Gastrocnemius medialis (tissue), 4 donors: ENCODE measurements at regions not wholly inside any gene's neighbourhood (a gene's known extent, or its start where the extent isn't known, plus 50 kb on each side); places are given as distances from the start of the nearest gene placed in this dataset.

Experiments used
- ATAC-seq, 2 donors: fragments of 150-250 bp; one replicate each; pipeline ENCODE4 v1.9.1; 2016
- DNase-seq, 2 donors: peaks; one replicate each; pipeline ENCODE4 v3.0.0-alpha.2; 2019
- H3K27ac ChIP-seq, 4 donors: fragments of 200-600 bp; sonication (generic); 1 replicate in 1 of 4; 2 replicates in 3 of 4; pipeline ENCODE4 v1.5.1; 2016 to 2018; ENCODE audit warnings: mild to moderate bottlenecking in 2 of 4, moderate library complexity in 1 of 4
- H3K27me3 ChIP-seq, 3 donors: fragments of 200-600 bp; sonication (generic) in 2 of 3; 1 replicate in 1 of 3; 2 replicates in 2 of 3; pipeline versions ENCODE4 v1.5.1 to v1.6.0; 2016 to 2019; ENCODE audit warnings: mild to moderate bottlenecking in 1 of 3, moderate library complexity in 1 of 3
- H3K36me3 ChIP-seq, 2 donors: fragments of 200-600 bp; sonication (generic) in 1 of 2; one replicate each; pipeline ENCODE4 v1.5.1; 2017 to 2018
- H3K4me1 ChIP-seq, 2 donors: fragments of 200-600 bp; sonication (generic) in 1 of 2; one replicate each; pipeline ENCODE4 v1.5.1; 2016 to 2017; ENCODE audit warnings: mild to moderate bottlenecking in 2 of 2
- H3K4me3 ChIP-seq, 4 donors: fragments of 200-600 bp; sonication (generic) in 3 of 4; 1 replicate in 1 of 4; 2 replicates in 3 of 4; pipeline ENCODE4 v1.5.1; 2016 to 2019; ENCODE audit warnings: mild to moderate bottlenecking in 2 of 4
- H3K9me3 ChIP-seq, 3 donors: fragments of 200-600 bp; sonication (generic) in 2 of 3; 1 replicate in 1 of 3; 2 replicates in 2 of 3; pipeline ENCODE4 v1.5.1; 2016 to 2019
- POLR2A ChIP-seq, 2 donors: fragments of 450-650 bp; IDR thresholded peaks; one replicate each; pipeline ENCODE4 v1.6.1; 2017; ENCODE audit warnings: antibody characterized with exemption in 2 of 2, mild to moderate bottlenecking in 2 of 2, moderate library complexity in 2 of 2
- in situ Hi-C, 4 donors: fragments of 200-750 bp; cut with MboI; loops; one replicate each; pipeline versions ENCODE4 v1.15.0 to v1.8.0; 2017; ENCODE audit warnings: low sequenced_read_pairs in 4 of 4
- intact Hi-C: fragments of 100-400 bp; cut with DNase I; formaldehyde crosslinking; loops from one replicate; pipeline ENCODE4 v1.15.1; 2023; ENCODE audit warnings: low total_unique reads
- TF ChIP-seq, protein P1 (sequence below), 5 experiments: fragments of 450-650 bp in 3 of 5; fragments of 200-600 bp in 2 of 5; sonication (generic) in 2 of 5; IDR thresholded peaks in 4 of 5; conservative IDR thresholded peaks in 1 of 5; 1 replicate in 4 of 5; 2 replicates in 1 of 5; pipeline ENCODE4 v1.5.1; 2016 to 2019; ENCODE audit warnings: antibody characterized with exemption in 5 of 5, mild to moderate bottlenecking in 3 of 5, moderate library complexity in 3 of 5

- intact Hi-C loops = loop anchor here (5.0 kb wide), 1 partner anchor 41 kb away; no protein-coding TSS in a partner anchor
- Histone ChIP-seq H3K4me1 (peaks cover 0 to 11% of the 10 kb centered on the region in 2 donors), H3K36me3 (no peaks in the 10 kb centered on the region), H3K27me3 (no peaks in the 10 kb centered on the region), H3K4me3 (no peak overlapping the region), H3K27ac (no peak overlapping the region), H3K9me3 (no peaks in the 10 kb centered on the region)
- DNase-seq (no peak), ATAC-seq (no peak)
- in situ Hi-C loops = no loop called here
- no peak for TF ChIP-seq POLR2A (IDR thresholded peaks at IDR 0.05)
- TF ChIP-seq, protein P1, sequence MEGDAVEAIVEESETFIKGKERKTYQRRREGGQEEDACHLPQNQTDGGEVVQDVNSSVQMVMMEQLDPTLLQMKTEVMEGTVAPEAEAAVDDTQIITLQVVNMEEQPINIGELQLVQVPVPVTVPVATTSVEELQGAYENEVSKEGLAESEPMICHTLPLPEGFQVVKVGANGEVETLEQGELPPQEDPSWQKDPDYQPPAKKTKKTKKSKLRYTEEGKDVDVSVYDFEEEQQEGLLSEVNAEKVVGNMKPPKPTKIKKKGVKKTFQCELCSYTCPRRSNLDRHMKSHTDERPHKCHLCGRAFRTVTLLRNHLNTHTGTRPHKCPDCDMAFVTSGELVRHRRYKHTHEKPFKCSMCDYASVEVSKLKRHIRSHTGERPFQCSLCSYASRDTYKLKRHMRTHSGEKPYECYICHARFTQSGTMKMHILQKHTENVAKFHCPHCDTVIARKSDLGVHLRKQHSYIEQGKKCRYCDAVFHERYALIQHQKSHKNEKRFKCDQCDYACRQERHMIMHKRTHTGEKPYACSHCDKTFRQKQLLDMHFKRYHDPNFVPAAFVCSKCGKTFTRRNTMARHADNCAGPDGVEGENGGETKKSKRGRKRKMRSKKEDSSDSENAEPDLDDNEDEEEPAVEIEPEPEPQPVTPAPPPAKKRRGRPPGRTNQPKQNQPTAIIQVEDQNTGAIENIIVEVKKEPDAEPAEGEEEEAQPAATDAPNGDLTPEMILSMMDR (IDR thresholded peaks at IDR 0.05 in 4 of 5, conservative IDR thresholded peaks at IDR 0.05 in 1 of 5) = no peak
These were observed 112.5 kb downstream of the SNX5 start for GRCh38 chr20:17856024-17856564.

DNA sequence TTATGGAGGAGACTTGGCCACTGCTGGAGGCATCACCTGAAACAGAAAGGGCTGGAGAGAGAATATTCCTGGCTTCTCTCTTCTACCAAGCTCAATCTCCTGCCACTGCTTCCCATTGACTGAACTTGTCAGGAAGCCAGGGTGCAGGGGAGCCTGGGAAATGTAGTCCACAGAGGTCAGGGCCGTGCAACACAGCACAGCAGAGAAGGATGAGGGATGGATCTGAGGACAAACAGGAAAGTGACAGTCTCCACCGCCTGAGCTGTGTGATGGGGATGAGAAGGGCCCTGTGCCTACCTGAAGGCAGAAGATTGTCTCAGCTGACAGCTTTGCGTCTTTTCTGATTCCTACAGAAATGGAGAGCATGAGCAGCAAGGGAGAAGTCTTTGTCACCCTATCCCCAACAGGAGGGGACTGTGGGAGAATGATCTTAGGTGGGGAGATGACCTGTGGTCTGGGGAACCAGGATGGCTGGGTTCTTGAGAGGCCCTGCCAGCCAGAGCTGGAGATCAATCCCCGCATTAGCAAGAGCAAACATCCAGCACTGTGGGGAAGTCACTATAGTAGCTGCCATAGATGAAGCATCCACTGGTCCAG lies 114.2 kb downstream of the SNX5 start:
- ATAC-seq (peak in 1 of 2 donors; percentile 40), DNase-seq (peak; percentile 32 to 41)
- intact Hi-C loops = no loop called here
- Histone ChIP-seq H3K27ac (no peak overlapping the region), H3K9me3 (no peaks in the 10 kb centered on the region), H3K27me3 (no peaks in the 10 kb centered on the region), H3K4me1 (peaks cover 1 to 6% of the 10 kb centered on the region in 2 donors), H3K4me3 (no peak overlapping the region), H3K36me3 (no peaks in the 10 kb centered on the region)
- TF ChIP-seq, protein P1 (IDR thresholded peaks at IDR 0.05 in 4 of 5, conservative IDR thresholded peaks at IDR 0.05 in 1 of 5) = no peak
- no peak for TF ChIP-seq POLR2A (IDR thresholded peaks at IDR 0.05)
- in situ Hi-C loops = no loop called here

- Histone ChIP-seq H3K4me3 (no peak overlapping the region), H3K27me3 (no peaks in the 10 kb centered on the region), H3K27ac (no peak overlapping the region), H3K36me3 (no peaks in the 10 kb centered on the region), H3K4me1 (peaks cover 3 to 5% of the 10 kb centered on the region in 2 donors), H3K9me3 (no peaks in the 10 kb centered on the region)
- intact Hi-C loops (no loop called here), in situ Hi-C loops (no loop called here)
- TF ChIP-seq, protein P1 (IDR thresholded peaks at IDR 0.05 in 4 of 5, conservative IDR thresholded peaks at IDR 0.05 in 1 of 5) = no peak
- TF ChIP-seq POLR2A (IDR thresholded peaks at IDR 0.05) = no peak
- DNase-seq = no peak
- no peak for ATAC-seq
These were observed 116.3 kb downstream of the SNX5 start for GRCh38 chr20:17852323-17852722.

DNA sequence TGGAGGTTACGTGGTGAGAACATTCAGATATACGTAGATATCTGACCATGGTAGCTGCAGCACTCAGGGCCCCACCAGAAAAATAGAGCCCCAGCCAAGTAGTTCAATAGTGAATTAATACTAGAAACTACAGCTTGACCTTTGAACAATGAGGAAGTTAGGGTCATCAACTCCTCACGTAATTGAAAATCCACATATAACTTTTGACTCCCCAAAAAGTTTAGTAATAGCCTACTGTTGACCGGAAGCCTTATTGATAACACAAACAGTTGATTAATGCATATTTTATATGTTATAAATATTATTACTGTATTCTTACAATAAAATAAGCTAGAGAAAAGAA lies 117.9 kb downstream of the SNX5 start:
- ATAC-seq = no peak
- no peak overlapping the region for H3K4me3 ChIP-seq
- no peaks in the 10 kb centered on the region for H3K27me3 ChIP-seq
- H3K4me1 ChIP-seq = peaks cover 3 to 15% of the 10 kb centered on the region in 2 donors
- in situ Hi-C loops = no loop called here
- peak overlapping the region; percentile 63 to 70 (median 68) for H3K27ac ChIP-seq
- no peaks in the 10 kb centered on the region for H3K36me3 ChIP-seq
- intact Hi-C loops = no loop called here
- no peaks in the 10 kb centered on the region for H3K9me3 ChIP-seq
- DNase-seq = no peak
- TF ChIP-seq, protein P1 (IDR thresholded peaks at IDR 0.05 in 4 of 5, conservative IDR thresholded peaks at IDR 0.05 in 1 of 5) = no peak
- TF ChIP-seq POLR2A (IDR thresholded peaks at IDR 0.05) = no peak
